ENCODE measurements at regions not wholly inside any gene's neighbourhood (a gene's known extent, or its start where the extent isn't known, plus 50 kb on each side); places are given as distances from the start of the nearest gene placed in this dataset.

- TF ChIP-seq CTCF (IDR thresholded peaks at IDR 0.05) (no peak), POLR2A (IDR thresholded peaks at IDR 0.05) (no peak)
- Histone ChIP-seq H3K9me3 (no peaks in the 10 kb centered on the region), H3K4me3 (no peak overlapping the region), H3K27ac (peak overlapping the region in 1 of 3 donors; percentile 28), H3K4me1 (no peaks in the 10 kb centered on the region), H3K27me3 (no peaks in the 10 kb centered on the region), H3K36me3 (no peaks in the 10 kb centered on the region)
- 85% methylated on average over 6 of the region's 6 CpGs for WGBS (ENCODE audit: insufficient coverage, low coverage, low lambda C conversion rate, missing lambda C conversion rate)
- DNase-seq (no peak), ATAC-seq (no peak)
- intact Hi-C loops (cut with DNase I), result no loop called here
These were observed 88.7 kb downstream of the UGCG start for GRCh38 chr9:111985315-111985714.

GRCh38 chr9:111986035-111986556 is 89.5 kb downstream of the UGCG start:
- intact Hi-C loops (cut with DNase I), result no loop called here
- DNase-seq, result peak in 1 of 3 donors; percentile 10
- H3K9me3 ChIP-seq, result no peaks in the 10 kb centered on the region
- peak; percentile 29 to 73 (median 54) for ATAC-seq
- H3K27me3 ChIP-seq, result no peaks in the 10 kb centered on the region
- no peak overlapping the region for H3K4me3 ChIP-seq
- TF ChIP-seq POLR2A (IDR thresholded peaks at IDR 0.05) (no peak), CTCF (IDR thresholded peaks at IDR 0.05) (no peak)
- no peaks in the 10 kb centered on the region for H3K4me1 ChIP-seq
- H3K27ac ChIP-seq, result peak overlapping the region in 1 of 3 donors; percentile 51
- 54% methylated on average over 6 of the region's 6 CpGs for WGBS (ENCODE audit: insufficient coverage, low coverage, low lambda C conversion rate, missing lambda C conversion rate)
- H3K36me3 ChIP-seq, result no peaks in the 10 kb centered on the region

Measured in right lobe of liver (tissue), 6 donors.